H1 (cell line): ENCODE measurements at regions not wholly inside any gene's neighbourhood (a gene's known extent, or its start where the extent isn't known, plus 50 kb on each side); places are given as distances from the start of the nearest gene placed in this dataset.

Experiments
- CTCF ChIA-PET: fragments of 300-600 bp; sonication (Branson Sonifier 250); formaldehyde crosslinking; loops from one replicate; lab custom pipeline; 2021; ENCODE audit not compliant: partially characterized antibody; lab: Charles Lee
- POLR2A ChIA-PET: fragments of 300-600 bp; sonication (Branson Sonifier 250); formaldehyde crosslinking; loops from one replicate; lab custom pipeline; 2021; ENCODE audit warnings: inconsistent platforms; ENCODE audit not compliant: partially characterized antibody; lab: Charles Lee
- DNase-seq, 2 experiments: peaks; one replicate each; pipeline versions ENCODE4 v3.0.0 to v3.0.0-alpha.2; 2010 to 2022; ENCODE audit warnings: low spot score in 2 of 2, low read depth in 1 of 2, mixed read lengths in 1 of 2
- FAIRE-seq: peaks from 2 replicates; lab custom pipeline; 2011; peaks lifted over from hg19 to GRCh38; lab: Jason Lieb, UNC
- H2AFZ ChIP-seq: 2 replicates; pipeline ENCODE4 v1.8.1; 2012; ENCODE audit warnings: low read length, inconsistent platforms
- H2AK5ac ChIP-seq: 2 replicates; pipeline ENCODE4 v1.6.1; 2013; ENCODE audit warnings: low read depth, low read length
- H2BK120ac ChIP-seq: replicated peaks from 2 replicates; pipeline ENCODE3; 2013; ENCODE audit warnings: low read depth, low read length, inconsistent platforms
- H2BK12ac ChIP-seq: 2 replicates; pipeline ENCODE4 v1.6.1; 2013; ENCODE audit warnings: low read depth, low read length
- H2BK15ac ChIP-seq: 2 replicates; pipeline ENCODE4 v1.6.1; 2013; ENCODE audit warnings: low read length
- H2BK20ac ChIP-seq: 2 replicates; pipeline ENCODE4 v1.6.1; 2013; ENCODE audit warnings: low read length
- H2BK5ac ChIP-seq: 2 replicates; pipeline ENCODE4 v1.6.1; 2013; ENCODE audit warnings: low read depth, low read length
- H3K14ac ChIP-seq: 2 replicates; pipeline ENCODE4 v1.6.1; 2013; ENCODE audit warnings: inconsistent platforms; ENCODE audit not compliant: insufficient read length
- H3K18ac ChIP-seq: 2 replicates; pipeline ENCODE4 v1.6.1; 2013; ENCODE audit warnings: low read length; ENCODE audit errors: extremely low read depth
- H3K23ac ChIP-seq: 2 replicates; pipeline ENCODE4 v1.6.1; 2013; ENCODE audit warnings: inconsistent platforms; ENCODE audit not compliant: insufficient read length
- H3K23me2 ChIP-seq: 2 replicates; pipeline ENCODE4 v1.6.1; 2013; ENCODE audit warnings: low read depth, low read length
- H3K27ac ChIP-seq: 2 replicates; pipeline ENCODE4 v1.6.1; 2011; ENCODE audit warnings: low read depth, low read length, inconsistent platforms
- H3K27me3 ChIP-seq, 4 experiments: replicated peaks in 1 of 4; 1 replicate in 1 of 4; 2 replicates in 3 of 4; pipeline versions ENCODE4 v1.6.1 to v1.8.1; 2011 to 2013; ENCODE audit warnings: low read length in 3 of 4, mild to moderate bottlenecking in 3 of 4, inconsistent platforms in 2 of 4, mixed read lengths in 2 of 4, moderate library complexity in 1 of 4; ENCODE audit not compliant: control insufficient read depth in 3 of 4, insufficient read depth in 3 of 4; ENCODE audit errors: extremely low read depth in 1 of 4
- H3K36me3 ChIP-seq, 4 experiments: 2 replicates each; pipeline versions ENCODE4 v1.6.1 to v1.8.1; 2011 to 2013; ENCODE audit warnings: mild to moderate bottlenecking in 4 of 4, low read length in 3 of 4, moderate library complexity in 2 of 4, control low read depth in 1 of 4, inconsistent platforms in 1 of 4; ENCODE audit not compliant: insufficient read depth in 4 of 4, control insufficient read depth in 2 of 4
- H3K4ac ChIP-seq: replicated peaks from 2 replicates; pipeline ENCODE3; 2013; ENCODE audit warnings: low read length, low read depth, mixed read lengths, inconsistent platforms; ENCODE audit not compliant: insufficient read length
- H3K4me1 ChIP-seq, 4 experiments: replicated peaks in 1 of 4; 1 replicate in 1 of 4; 2 replicates in 3 of 4; pipeline versions ENCODE4 v1.6.1 to v1.8.1; 2011 to 2013; ENCODE audit warnings: low read length in 3 of 4, inconsistent platforms in 2 of 4, mixed read lengths in 1 of 4; ENCODE audit not compliant: insufficient read depth in 4 of 4, control insufficient read depth in 3 of 4
- H3K4me2 ChIP-seq, 2 experiments: 2 replicates each; pipeline versions ENCODE4 v1.6.1 to v1.8.1; 2011 to 2013; ENCODE audit warnings: low read depth in 2 of 2, low read length in 2 of 2, control low read depth in 1 of 2, inconsistent platforms in 1 of 2, mild to moderate bottlenecking in 1 of 2; ENCODE audit not compliant: insufficient read depth in 1 of 2
- H3K4me3 ChIP-seq, 4 experiments: fragments of 200-600, 300-600 bp in 1 of 4; sonication (generic), shearing (Covaris generic), sonication (Bioruptor Twin) in 1 of 4; 2 replicates each; pipeline versions ENCODE4 v1.5.1 to v1.8.1; 2011 to 2016; ENCODE audit warnings: low read length in 4 of 4, low read depth in 3 of 4, control low read depth in 2 of 4, inconsistent platforms in 2 of 4, mild to moderate bottlenecking in 2 of 4, mixed read lengths in 1 of 4, moderate library complexity in 1 of 4; ENCODE audit not compliant: insufficient read depth in 2 of 4; ENCODE audit errors: extremely low read depth in 1 of 4
- H3K56ac ChIP-seq: replicated peaks from 2 replicates; pipeline ENCODE3; 2013; ENCODE audit warnings: low read depth, mild to moderate bottlenecking, mixed read lengths, low read length, inconsistent platforms; ENCODE audit not compliant: insufficient read length
- H3K79me1 ChIP-seq: 2 replicates; pipeline ENCODE4 v1.6.1; 2013; ENCODE audit warnings: low read depth, low read length, control low read depth
- H3K79me2 ChIP-seq, 2 experiments: 2 replicates each; pipeline versions ENCODE4 v1.6.1 to v1.8.1; 2012 to 2013; ENCODE audit warnings: low read length in 2 of 2, mild to moderate bottlenecking in 2 of 2, inconsistent platforms in 1 of 2; ENCODE audit not compliant: insufficient read depth in 2 of 2, control insufficient read depth in 1 of 2
- H3K9ac ChIP-seq, 4 experiments: replicated peaks in 1 of 4; 1 replicate in 1 of 4; 2 replicates in 3 of 4; pipeline versions ENCODE4 v1.6.1 to v1.8.1; 2011 to 2013; ENCODE audit warnings: low read depth in 3 of 4, low read length in 3 of 4, control low read depth in 2 of 4, mild to moderate bottlenecking in 2 of 4, moderate library complexity in 2 of 4, inconsistent platforms in 1 of 4; ENCODE audit errors: extremely low read depth in 1 of 4
- H3K9me3 ChIP-seq, 2 experiments: 2 replicates each; pipeline versions ENCODE4 v1.6.1 to v1.8.1; 2012 to 2013; ENCODE audit warnings: mild to moderate bottlenecking in 2 of 2, moderate library complexity in 2 of 2, control low read depth in 1 of 2, inconsistent platforms in 1 of 2, low read depth in 1 of 2, low read length in 1 of 2, mixed read lengths in 1 of 2; ENCODE audit not compliant: insufficient read depth in 2 of 2
- H4K20me1 ChIP-seq, 2 experiments: replicated peaks in 1 of 2; 2 replicates each; pipeline versions ENCODE3 to v1.8.1; 2011 to 2013; ENCODE audit warnings: inconsistent platforms in 2 of 2, low read length in 2 of 2, mild to moderate bottlenecking in 1 of 2; ENCODE audit not compliant: insufficient read depth in 2 of 2, control insufficient read depth in 1 of 2
- H4K5ac ChIP-seq: 2 replicates; pipeline ENCODE4 v1.6.1; 2013; ENCODE audit warnings: low read length, low read depth, mixed read lengths, inconsistent platforms; ENCODE audit not compliant: insufficient read length
- H4K8ac ChIP-seq: 2 replicates; pipeline ENCODE4 v1.8.0; 2013; ENCODE audit warnings: mild to moderate bottlenecking, moderate library complexity, low read length, inconsistent platforms; ENCODE audit not compliant: insufficient read depth; ENCODE audit errors: extremely low read depth
- H4K91ac ChIP-seq: replicated peaks from 2 replicates; pipeline ENCODE3; 2013; ENCODE audit warnings: low read length, mixed read lengths, inconsistent platforms; ENCODE audit not compliant: insufficient read length
- GABPA ChIP-seq: IDR thresholded peaks from 2 replicates; pipeline ENCODE4 v1.6.1; 2011; ENCODE audit warnings: mild to moderate bottlenecking, low read length, moderate library complexity, borderline replicate concordance; ENCODE audit not compliant: insufficient read depth
- HDAC2 ChIP-seq, 2 experiments: fragments of 300-600 bp in 1 of 2; sonication (generic) in 1 of 2; IDR thresholded peaks; 2 replicates each; pipeline ENCODE4 v1.6.1; 2011 to 2012; ENCODE audit warnings: low read depth in 2 of 2, low read length in 2 of 2, mild to moderate bottlenecking in 2 of 2, moderate library complexity in 2 of 2, borderline replicate concordance in 1 of 2, inconsistent platforms in 1 of 2
- TAF7 ChIP-seq: optimal IDR thresholded peaks from 2 replicates; pipeline ENCODE3; 2011; ENCODE audit warnings: low read depth, mild to moderate bottlenecking, inconsistent platforms, low read length, moderate library complexity, borderline replicate concordance
- TEAD4 ChIP-seq: IDR thresholded peaks from 2 replicates; pipeline ENCODE4 v1.6.1; 2012; ENCODE audit warnings: low read depth, low read length, inconsistent platforms, mixed read lengths
- WGBS, 2 experiments: shearing (Covaris generic) in 1 of 2; methylation state at CpG; one replicate each; pipeline versions ENCODE4 v1.1.6 to v1.1.7; 2013 to 2015; ENCODE audit warnings: low lambda C conversion rate in 2 of 2, mixed read lengths in 2 of 2, inconsistent platforms in 1 of 2, low coverage in 1 of 2, missing lambda C conversion rate in 1 of 2; ENCODE audit not compliant: insufficient replicate concordance in 2 of 2, insufficient coverage in 1 of 2, insufficient read length in 1 of 2; ENCODE audit errors: extremely low coverage in 1 of 2, missing lambda C conversion rate in 1 of 2; 5-methylcytosine and 5-hydroxymethylcytosine counted together

GRCh38 chr11:114972105-114972504, 293.8 kb downstream of the NXPE2 start:
- TF ChIP-seq TEAD4 (peak; percentile 88), GABPA (no peak), HDAC2 (IDR thresholded peaks at IDR 0.05; ENCODE audit: borderline replicate concordance in 1 of 2, low read depth in 2 of 2, low read length in 2 of 2) (0 out of 4 replicates have a peak, but pooled peaks of 1 of the 2 experiments have one; percentile 51), TAF7 (no peak)
- Histone ChIP-seq H3K4me1 (peaks cover 0 to 7% (median 4%) of the 10 kb centered on the region in 4 experiments; a peak in 4 of 7 replicates), H3K36me3 (no peaks in the 10 kb centered on the region), H2AK5ac (no peak overlapping the region), H3K4me3 (no peak overlapping the region), H2BK120ac (no peak overlapping the region), H4K91ac (no peak overlapping the region), H3K9me3 (no peaks in the 10 kb centered on the region), H2BK20ac (no peak overlapping the region), H3K27me3 (no peaks in the 10 kb centered on the region), H2BK5ac (no peak overlapping the region), H3K4me2 (0 out of 4 replicates have a peak overlapping the region, but pooled peaks have one; percentile 5 to 13), H3K14ac (no peak overlapping the region), H3K56ac (no peak overlapping the region), H3K23ac (no peak overlapping the region), H3K9ac (no peak overlapping the region), H3K4ac (no peak overlapping the region), H3K18ac (no peak overlapping the region), H2BK12ac (no peak overlapping the region), H4K8ac (no peak overlapping the region), H3K79me1 (no peaks in the 10 kb centered on the region), H3K23me2 (peaks cover 2% of the 10 kb centered on the region; the same call in 1 of the 2 replicates), H4K20me1 (no peaks in the 10 kb centered on the region), H3K27ac (no peak overlapping the region), H4K5ac (no peak overlapping the region), H2BK15ac (no peak overlapping the region), H3K79me2 (no peaks in the 10 kb centered on the region), H2AFZ (no peak overlapping the region)
- DNase-seq (no peak), FAIRE-seq (peak; percentile 36)
- POLR2A ChIA-PET, result no interaction called here
- WGBS, 2 experiments, result 13% methylated on average over 2 of the region's 2 CpGs; no CpG with 5 or more reads in 1 of the 2 experiments
- CTCF ChIA-PET, result interaction anchor here (1.3 kb wide), 1 partner anchor 89 kb away, joined by 3 read pairs; no protein-coding TSS in a partner anchor
